Nephron (organoid): ENCODE measurements at regions not wholly inside any gene's neighbourhood (a gene's known extent, or its start where the extent isn't known, plus 50 kb on each side); places are given as distances from the start of the nearest gene placed in this dataset.

ENCODE experiments used
- H3K27ac Mint-ChIP-seq, 3 experiments: 2 replicates each; pipeline ENCODE4 v1.8.0; 2020; ENCODE audit warnings: mixed read lengths in 3 of 3, mild to moderate bottlenecking in 2 of 3, moderate library complexity in 1 of 3
- H3K27me3 Mint-ChIP-seq: 2 replicates; pipeline ENCODE4 v1.8.0; 2021; ENCODE audit warnings: low read depth, mild to moderate bottlenecking, moderate library complexity, mixed read lengths
- H3K36me3 Mint-ChIP-seq: 2 replicates; pipeline ENCODE4 v1.8.0; 2020; ENCODE audit warnings: low read depth, mixed read lengths
- H3K4me1 Mint-ChIP-seq: 2 replicates; pipeline ENCODE4 v1.8.0; 2020; ENCODE audit warnings: mixed read lengths
- H3K4me3 Mint-ChIP-seq, 3 experiments: 2 replicates each; pipeline ENCODE4 v1.8.0; 2020; ENCODE audit warnings: mild to moderate bottlenecking in 3 of 3, mixed read lengths in 3 of 3, moderate library complexity in 2 of 3
- H3K9me3 Mint-ChIP-seq: 2 replicates; pipeline ENCODE4 v1.8.0; 2020; ENCODE audit warnings: mixed read lengths
- CTCF ChIP-seq, 3 experiments: fragments of 200-600 bp; sonication (generic); IDR thresholded peaks; one replicate each; pipeline ENCODE4 v1.5.0; 2021; ENCODE audit warnings: antibody characterized with exemption in 3 of 3; ENCODE audit not compliant: unreplicated experiment in 3 of 3

DNA sequence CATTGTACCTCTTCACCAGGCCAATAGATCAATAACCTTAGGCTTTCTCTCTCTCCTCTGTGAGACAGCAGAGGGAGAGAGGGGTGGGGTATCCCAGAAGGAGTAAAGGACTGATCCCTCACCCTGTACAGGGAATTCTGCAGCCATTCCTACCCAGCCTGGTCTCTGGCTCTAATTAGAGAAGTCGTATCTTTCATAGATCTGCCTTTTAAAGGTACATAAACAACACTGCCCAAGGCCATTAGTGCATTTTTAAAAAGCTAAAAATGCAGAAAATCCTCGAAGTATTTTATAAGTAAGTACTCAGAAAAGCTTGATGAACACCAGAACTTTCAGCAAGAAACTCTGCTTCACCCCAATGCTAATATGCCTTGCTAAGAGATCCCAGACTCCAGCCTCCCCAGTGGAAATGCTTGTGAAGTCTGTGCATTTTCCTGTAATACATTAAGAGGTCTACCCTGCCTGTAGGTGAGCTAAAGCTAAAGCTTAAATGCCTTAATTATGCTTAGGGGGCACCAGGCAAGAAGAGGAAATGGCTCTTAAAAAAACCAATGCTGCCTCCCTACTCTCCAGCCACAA is 200.0 kb upstream of the ANKRD55 start:
- H3K27me3 Mint-ChIP-seq, result no peaks in the 10 kb centered on the region
- no peak overlapping the region for H3K4me3 Mint-ChIP-seq
- H3K9me3 Mint-ChIP-seq, result peaks cover 2% of the 10 kb centered on the region
- H3K36me3 Mint-ChIP-seq, result no peaks in the 10 kb centered on the region
- peaks cover 14% of the 10 kb centered on the region for H3K4me1 Mint-ChIP-seq
- no peak for TF ChIP-seq CTCF (IDR thresholded peaks at IDR 0.05; ENCODE audit: unreplicated experiment in 3 of 3)
- no peak overlapping the region for H3K27ac Mint-ChIP-seq

DNA sequence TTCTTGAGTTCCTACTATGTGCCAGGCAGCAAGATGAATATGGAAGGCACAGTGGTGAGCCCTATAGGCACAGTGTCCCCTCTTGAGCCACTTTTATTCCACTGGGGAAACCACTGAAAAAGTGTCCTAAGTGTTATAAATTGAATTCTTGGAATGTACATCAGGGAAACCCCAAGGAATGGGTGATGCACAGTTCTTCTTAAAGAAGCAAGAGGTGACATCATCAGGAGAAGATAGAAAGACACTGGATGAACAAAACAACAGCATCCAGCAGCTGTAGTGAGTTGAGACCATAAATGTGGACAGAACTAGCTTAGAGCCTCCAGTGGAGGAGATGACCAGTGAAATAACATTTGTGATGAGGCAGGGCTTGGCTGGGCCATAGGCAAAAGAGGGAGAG is 199.2 kb upstream of the ANKRD55 start:
- H3K4me3 Mint-ChIP-seq, result no peak overlapping the region
- peak overlapping the region in 1 of 3 experiments; percentile 33 for H3K27ac Mint-ChIP-seq
- H3K4me1 Mint-ChIP-seq, result peaks cover 14% of the 10 kb centered on the region
- no peaks in the 10 kb centered on the region for H3K36me3 Mint-ChIP-seq
- H3K27me3 Mint-ChIP-seq, result no peaks in the 10 kb centered on the region
- peaks cover 2% of the 10 kb centered on the region for H3K9me3 Mint-ChIP-seq
- no peak for TF ChIP-seq CTCF (IDR thresholded peaks at IDR 0.05; ENCODE audit: unreplicated experiment in 3 of 3)

GRCh38 chr5:56430422-56430821 is 197.3 kb upstream of the ANKRD55 start:
- Mint-ChIP-seq H3K9me3 (peaks cover 4% of the 10 kb centered on the region), H3K27me3 (no peaks in the 10 kb centered on the region), H3K4me3 (no peak overlapping the region), H3K36me3 (peaks cover 5% of the 10 kb centered on the region), H3K27ac (peak overlapping the region in 2 of 3 experiments; percentile 10 to 26), H3K4me1 (peaks cover 32% of the 10 kb centered on the region)
- TF ChIP-seq CTCF (IDR thresholded peaks at IDR 0.05; ENCODE audit: unreplicated experiment in 3 of 3), result no peak

DNA sequence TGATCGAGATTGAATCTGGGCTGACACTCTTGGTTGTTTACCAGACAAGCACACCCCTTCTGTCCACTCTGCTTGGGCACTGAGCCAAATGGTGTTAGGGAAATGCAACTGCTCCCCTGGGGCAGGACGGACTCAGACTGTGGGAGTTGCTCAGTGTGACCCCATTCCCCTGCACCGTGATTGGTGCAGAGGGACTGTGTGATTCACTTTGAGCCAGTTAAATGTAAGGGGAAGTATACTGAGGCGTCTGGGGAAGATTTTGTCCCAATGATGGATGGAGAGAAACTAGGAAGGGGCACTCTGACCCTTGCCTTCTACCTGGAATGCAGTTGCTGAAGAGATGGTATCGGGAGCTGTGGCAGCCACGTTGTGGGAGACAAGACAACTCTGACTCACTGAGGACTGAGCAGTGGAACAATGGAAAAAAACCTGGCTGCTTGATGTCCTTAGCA is 196.0 kb upstream of the ANKRD55 start:
- Mint-ChIP-seq H3K9me3 (peaks cover 12% of the 10 kb centered on the region), H3K4me1 (peaks cover 39% of the 10 kb centered on the region), H3K27me3 (no peaks in the 10 kb centered on the region), H3K36me3 (peaks cover 13% of the 10 kb centered on the region), H3K27ac (peak overlapping the region in 2 of 3 experiments; percentile 49 to 92), H3K4me3 (no peak overlapping the region)
- TF ChIP-seq CTCF (IDR thresholded peaks at IDR 0.05; ENCODE audit: unreplicated experiment in 3 of 3), result no peak

- H3K4me3 Mint-ChIP-seq, result no peak overlapping the region
- peaks cover 12% of the 10 kb centered on the region for H3K9me3 Mint-ChIP-seq
- no peak for TF ChIP-seq CTCF (IDR thresholded peaks at IDR 0.05; ENCODE audit: unreplicated experiment in 3 of 3)
- H3K27ac Mint-ChIP-seq, result peak overlapping the region in 2 of 3 experiments; percentile 3 to 58
- peaks cover 47% of the 10 kb centered on the region for H3K4me1 Mint-ChIP-seq
- H3K36me3 Mint-ChIP-seq, result peaks cover 13% of the 10 kb centered on the region
- no peaks in the 10 kb centered on the region for H3K27me3 Mint-ChIP-seq
Observed at GRCh38 chr5:56426693-56427092, 193.6 kb upstream of the ANKRD55 start.

DNA sequence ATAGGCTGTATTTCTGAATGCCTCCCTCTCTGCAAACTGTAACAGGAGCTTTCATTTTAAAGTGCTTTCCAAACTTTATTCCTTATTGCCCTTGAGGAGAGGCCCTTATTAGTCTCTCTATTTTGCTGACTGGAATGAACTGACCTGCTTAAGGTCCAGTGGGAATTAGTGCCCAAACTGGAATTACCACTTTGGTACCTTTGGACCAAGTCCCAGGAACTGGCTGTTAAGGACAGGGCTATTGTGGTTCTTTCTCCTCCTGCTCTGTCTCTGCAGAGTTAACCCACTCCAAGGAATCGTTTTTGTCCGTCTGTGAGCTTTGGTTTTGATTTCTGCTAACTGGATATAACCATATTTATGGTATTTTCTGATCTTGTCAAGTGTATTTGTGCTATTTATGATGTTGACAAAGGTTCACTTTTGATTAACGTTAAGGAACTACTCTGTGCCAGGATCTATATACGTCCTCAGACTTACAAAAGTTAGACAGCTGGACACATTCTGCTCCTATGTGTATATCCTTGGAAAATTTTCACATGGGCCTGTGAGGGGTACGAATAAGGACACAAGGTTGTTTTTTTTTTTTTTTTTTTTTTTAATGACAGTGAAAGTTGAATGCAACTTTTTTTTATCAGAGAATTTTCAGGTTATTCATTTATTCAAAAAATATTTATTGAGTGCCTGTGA is 189.1 kb upstream of the ANKRD55 start:
- H3K36me3 Mint-ChIP-seq, result peaks cover 23% of the 10 kb centered on the region
- peaks cover 41% of the 10 kb centered on the region for H3K4me1 Mint-ChIP-seq
- TF ChIP-seq CTCF (IDR thresholded peaks at IDR 0.05; ENCODE audit: unreplicated experiment in 3 of 3), result no peak
- peak overlapping the region; percentile 72 to 93 (median 87) for H3K27ac Mint-ChIP-seq
- no peak overlapping the region for H3K4me3 Mint-ChIP-seq
- H3K9me3 Mint-ChIP-seq, result peaks cover 34% of the 10 kb centered on the region
- H3K27me3 Mint-ChIP-seq, result no peaks in the 10 kb centered on the region
